HG03135 (cell line): ENCODE measurements at regions not wholly inside any gene's neighbourhood (a gene's known extent, or its start where the extent isn't known, plus 50 kb on each side); places are given as distances from the start of the nearest gene placed in this dataset.
"Not testable (repeated sequence)": the region's sequence is repeated elsewhere in the genome, so short reads cannot be mapped to it uniquely, and the experiment has no call there.

Source experiments
- ATAC-seq: cut with Tn5 transposase; IDR thresholded peaks from one replicate; pipeline ENCODE4 v1.9.1; 2021; ENCODE audit warnings: mild to moderate bottlenecking, moderate library complexity; ENCODE audit not compliant: unreplicated experiment

DNA sequence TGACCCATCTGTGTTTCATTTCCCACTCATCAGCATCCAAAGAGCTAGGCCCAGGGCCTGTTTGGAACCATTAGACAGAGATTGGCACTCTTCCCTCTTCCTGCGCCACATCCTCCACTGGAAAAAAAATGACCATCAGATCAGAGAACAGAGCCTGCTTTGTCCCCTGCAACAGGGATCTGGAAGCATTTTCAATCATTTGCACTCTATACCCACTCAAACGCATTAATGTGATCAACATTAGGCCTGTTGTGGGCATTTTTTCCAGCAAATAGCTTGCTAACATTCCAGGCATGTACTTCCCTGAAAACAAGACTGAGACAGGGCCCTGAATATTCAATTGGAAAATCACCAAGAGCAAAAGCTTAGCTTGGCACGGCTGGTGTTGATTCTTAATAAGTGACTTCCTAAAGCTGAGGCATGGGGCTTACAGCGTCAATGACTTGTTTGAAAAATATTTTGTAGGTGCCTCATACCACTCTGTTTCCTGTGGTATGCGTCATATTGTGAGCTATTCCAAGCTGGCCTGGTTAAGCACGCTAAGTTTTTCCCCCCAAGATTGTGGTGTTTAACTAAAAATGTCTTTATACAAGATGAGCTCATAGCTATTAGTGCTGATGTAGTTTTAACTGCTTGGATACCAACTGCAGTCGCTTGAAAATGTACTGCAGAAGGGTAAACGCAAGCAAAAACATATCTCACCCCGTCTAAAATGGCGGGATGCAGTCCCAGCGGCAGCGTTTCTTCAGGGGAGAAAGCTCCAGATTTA is 404.4 kb downstream of the SPRY2 start:
- ATAC-seq: no peak

- ATAC-seq: no peak
Observed at GRCh38 chr13:79935121-79935520, 405.8 kb downstream of the SPRY2 start.

DNA sequence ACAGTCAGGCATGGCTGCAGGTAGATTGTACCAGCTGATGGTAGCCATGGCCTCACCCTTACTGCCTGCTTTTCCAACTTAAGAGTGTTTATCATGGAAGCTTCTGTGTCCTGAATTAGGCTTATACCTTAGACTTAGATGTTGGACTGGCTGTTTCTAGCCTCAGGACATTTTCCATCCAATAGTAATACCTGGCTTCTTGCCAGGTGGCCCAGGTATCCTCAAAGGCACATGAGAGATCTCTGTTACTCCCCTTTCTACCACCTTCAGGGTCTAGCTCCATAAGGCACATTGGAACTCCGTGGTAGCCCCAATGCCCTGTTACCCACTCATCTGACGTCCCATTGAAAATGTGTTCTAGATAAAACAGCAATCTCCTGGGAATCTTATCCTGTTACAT is 407.5 kb downstream of the SPRY2 start:
- ATAC-seq: no peak

DNA sequence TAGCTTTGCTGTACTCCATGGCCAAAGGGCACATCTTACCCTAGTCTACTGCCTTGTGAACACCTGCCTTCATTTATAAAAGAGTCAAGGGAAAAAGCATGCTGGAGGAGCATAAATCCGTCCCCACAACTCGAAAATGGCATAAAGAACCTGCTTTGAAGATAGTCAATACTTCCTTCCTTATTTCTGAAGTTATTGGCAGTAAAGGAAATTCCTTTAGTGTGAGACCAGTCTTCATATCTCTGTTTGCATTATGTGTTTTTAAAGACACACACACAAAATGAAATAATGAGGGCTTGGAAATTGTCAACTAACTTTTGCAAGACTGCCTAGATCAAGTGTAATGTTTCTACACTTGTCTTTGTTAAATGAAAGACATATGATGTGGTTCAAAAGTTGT is 408.4 kb downstream of the SPRY2 start:
- ATAC-seq: no peak

- ATAC-seq: not testable (repeated sequence)
Observed at GRCh38 chr13:79923973-79924556, 416.9 kb downstream of the SPRY2 start.

DNA sequence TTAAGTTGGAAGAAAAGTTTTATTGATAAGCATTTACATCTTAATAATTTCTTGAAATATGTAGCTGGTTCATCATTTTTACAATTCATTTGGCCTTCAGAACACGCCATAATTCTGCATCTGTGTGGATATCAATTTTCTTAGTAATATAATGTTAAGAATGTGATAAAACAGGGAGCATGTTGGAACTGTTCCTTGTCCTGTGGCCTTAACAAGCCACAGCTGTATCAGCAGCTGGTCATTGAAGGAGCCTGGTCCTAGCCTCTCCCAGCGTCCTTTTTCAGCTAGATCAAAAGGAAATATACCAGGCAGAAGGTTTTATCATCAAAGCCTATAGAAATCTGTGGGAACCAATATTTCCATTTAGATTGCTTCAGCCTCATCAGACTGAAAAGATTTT is 421.8 kb downstream of the SPRY2 start:
- no peak for ATAC-seq

GRCh38 chr13:79918620-79919019 is 422.3 kb downstream of the SPRY2 start:
- no peak for ATAC-seq

DNA sequence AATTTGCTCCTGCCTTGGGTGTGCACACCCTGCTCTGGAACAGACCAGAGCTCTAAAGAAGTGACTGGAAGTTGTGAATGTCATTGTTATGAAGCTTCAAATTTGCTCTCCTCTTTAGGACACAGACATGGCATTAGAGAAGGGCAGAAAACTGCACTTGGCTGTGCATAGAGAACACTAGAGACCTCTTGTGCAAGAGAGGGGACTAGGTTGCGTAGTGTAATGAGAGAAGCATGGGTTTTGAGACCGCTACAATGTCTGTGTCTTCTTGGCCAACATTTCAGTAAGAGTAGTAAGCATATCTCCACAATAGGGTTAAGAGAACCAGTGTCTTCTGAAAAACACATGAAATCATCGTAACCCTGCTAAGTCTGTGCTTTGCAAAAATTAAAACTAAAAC is 423.3 kb downstream of the SPRY2 start:
- ATAC-seq: no peak

DNA sequence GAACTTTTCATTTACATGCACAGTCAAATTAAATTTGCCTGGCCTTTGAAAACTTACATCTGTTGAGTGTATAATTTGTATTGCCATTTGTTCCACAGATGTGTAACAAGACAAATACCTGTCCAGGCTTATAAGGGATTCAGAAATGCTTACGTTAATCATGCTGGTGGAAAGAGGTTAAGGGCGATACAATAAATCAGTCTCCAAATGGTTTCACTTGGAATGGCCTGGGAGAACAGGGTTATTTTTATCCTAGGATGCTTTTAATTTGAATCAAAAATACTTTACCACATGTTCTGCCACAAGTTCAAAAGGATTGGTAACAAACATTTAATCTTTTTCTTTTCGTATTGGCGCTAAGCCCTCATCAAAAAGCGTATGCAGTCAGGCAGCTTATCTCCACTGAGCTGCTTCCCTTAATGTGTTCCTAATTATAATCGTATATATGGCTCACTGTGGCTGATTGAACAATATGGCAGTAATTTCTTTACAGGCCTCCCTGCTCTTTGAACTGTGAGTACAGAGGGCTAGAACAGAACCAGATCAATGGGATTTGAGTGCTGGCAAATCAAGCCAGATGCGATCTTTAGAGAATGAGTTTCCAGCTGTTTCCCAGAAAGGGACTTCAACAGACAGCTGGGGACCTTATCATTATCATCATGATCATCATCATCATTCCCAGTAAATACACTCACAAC is 425.7 kb downstream of the SPRY2 start:
- no peak for ATAC-seq

GRCh38 chr13:79913141-79913827 is 427.6 kb downstream of the SPRY2 start:
- ATAC-seq: no peak

DNA sequence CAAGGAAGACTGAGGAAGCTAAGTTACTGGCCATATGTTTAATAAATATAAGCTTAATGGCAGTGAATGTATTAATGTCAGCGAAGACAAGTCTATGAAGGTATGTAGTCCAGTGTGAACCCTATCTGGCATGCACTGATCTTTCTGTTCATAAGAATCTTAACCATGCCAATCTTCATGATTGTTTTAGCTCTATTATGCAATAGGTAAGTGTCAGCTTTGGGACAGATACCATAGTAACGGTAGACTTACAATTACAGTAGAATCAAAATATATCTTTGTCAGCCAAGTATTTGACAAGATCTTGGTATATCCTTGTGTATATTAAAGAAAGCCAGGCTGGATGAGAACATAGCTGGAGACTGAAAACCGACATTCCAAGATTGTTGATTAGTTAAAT is 428.5 kb downstream of the SPRY2 start:
- no peak for ATAC-seq

DNA sequence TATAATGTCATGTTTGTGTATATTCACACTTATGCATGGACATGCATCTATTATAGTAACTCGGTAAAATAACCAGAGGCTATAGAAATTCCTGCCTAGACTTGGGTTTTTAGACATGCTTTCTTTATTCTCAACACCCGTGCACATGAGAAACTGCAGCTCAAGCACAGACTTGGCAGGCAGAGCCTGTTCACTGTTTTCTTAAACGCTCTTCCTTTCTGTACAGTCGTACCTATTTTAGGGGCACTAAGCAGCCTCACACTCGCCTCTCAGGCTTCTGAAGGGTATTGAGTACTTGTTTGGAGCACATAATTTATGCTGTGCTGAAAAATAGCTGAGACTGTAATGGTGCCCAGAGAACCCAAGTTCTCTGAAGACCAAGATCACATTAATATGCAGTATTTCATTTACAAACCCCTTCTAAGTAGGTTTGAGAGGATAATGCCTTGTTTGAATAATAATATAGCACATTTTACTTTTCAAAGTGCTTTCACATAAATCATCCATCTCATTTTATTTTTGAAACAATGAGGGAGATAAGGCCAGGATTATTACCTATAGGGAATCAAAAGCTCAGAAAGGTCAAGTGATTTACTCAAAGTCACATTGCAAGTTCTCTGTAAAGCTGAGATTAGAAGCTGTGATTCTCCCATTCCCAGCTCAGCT is 429.9 kb downstream of the SPRY2 start:
- no peak for ATAC-seq

DNA sequence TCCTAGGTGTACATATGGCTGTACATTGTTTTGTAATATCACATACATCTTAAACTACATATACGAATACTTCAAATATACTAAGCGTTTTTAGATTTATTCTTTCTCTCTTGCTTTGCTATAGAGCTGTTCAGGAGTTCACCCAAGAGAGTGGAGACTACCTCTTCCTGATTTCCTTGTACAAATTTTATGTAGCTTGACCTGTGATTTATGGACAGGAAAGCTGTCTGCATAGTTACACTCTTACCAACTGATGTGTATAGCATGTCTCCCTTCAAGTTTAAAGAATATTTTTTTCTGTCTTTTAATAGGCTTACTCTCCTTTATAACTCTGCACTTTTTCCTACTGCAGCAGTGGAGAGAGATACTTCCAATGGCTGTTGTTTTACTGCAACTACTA is 428.7 kb downstream of the NDFIP2 start:
- ATAC-seq: no peak

- no peak for ATAC-seq
Observed at GRCh38 chr13:79908381-79908780, 427.4 kb downstream of the NDFIP2 start.

DNA sequence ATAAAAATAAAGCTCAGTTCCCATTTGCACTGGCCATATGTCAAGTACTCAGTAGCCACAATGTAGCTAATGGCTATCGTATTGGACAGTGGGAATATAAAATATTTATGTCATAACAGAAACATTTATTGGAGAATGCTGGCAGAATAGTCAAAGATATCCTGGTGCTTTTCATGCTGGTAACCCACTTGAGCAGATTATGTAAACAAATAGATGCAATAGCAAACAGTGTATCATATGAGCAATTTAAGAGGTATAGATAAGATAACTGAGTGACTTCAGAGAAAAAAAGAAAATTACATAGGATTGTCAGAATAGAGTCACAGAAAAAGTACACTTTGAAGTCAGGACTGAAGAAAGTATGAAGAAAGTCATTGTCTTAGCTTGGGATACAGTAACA is 426.6 kb downstream of the NDFIP2 start:
- ATAC-seq: no peak

DNA sequence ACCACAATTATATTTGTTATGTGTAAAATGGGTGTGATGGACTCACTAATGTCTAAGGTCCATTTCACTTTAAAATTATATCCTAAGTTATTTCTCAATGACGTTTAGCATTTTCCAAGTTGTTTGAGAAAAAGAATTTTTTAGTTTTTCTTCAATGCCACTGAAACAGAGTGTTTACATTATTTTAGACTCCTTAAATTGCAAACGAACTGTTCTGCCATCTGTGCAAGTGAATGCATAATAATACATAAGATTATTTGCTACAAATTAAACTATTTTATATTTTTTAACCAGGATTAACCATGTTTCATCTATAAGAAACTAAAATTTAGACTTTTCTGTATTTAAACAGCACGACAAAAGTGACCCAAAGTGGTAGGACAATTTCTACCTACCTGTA is 425.4 kb downstream of the NDFIP2 start:
- no peak for ATAC-seq

GRCh38 chr13:79905018-79905417 is 424.1 kb downstream of the NDFIP2 start:
- ATAC-seq: no peak

DNA sequence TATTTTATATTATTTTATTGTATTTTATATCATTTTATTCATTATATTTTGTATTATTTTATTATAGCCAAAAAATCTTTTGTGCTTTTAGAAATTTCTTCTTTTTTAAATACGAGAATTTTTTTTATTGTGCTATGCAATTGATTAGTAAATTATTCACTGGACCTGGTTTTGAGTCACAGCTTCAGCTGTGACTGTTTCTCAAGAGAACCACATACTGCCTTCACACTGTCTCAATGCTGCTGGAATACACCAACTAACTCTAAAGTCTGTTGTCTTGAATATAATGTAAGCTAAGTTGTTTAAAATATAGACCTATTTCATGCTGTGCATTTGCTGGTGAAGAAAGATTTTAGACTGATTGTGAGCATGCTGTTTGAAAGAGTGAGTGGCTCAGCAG is 423.6 kb downstream of the NDFIP2 start:
- no peak for ATAC-seq

DNA sequence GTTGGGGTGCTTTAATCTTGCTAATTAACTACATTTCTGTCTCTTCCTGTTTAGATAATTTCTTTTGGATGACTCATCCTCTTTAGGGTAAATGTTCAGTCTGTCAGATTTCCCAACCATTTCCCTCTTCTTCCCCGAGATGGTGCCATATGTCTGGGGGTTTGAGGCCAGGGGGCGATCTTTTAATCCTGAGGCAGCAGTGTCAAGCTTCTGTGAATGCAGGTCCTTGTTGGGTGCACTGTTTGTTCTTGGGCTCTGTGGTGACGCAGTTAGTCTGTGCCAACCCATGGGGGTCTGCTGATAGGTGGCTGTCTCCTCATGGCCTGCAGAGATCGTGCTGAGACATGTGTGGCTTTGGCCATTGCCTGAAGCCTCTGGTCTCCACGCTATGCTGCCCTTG is 420.4 kb downstream of the NDFIP2 start:
- no peak for ATAC-seq

- ATAC-seq: no peak
Observed at GRCh38 chr13:79900356-79900755, 419.4 kb downstream of the NDFIP2 start.

DNA sequence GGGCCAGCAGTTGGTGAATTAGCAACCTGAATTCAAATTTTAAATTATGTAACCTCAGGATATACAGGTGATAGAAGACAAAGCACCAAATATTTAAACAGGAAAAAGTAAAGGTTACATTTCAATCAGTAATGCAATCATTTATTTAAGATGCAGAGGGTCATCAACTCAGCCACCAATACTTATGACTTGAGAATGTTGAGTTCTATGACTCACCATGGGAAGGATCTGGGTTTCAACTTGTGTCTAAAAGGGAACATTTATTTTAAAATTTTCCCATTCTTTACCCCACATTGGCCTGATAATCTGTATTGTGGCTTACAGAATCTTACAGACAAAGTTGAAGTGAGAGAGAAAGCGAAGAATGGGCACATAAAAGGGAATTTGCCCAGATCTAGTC is 418.0 kb downstream of the NDFIP2 start:
- ATAC-seq: no peak
